ENCODE measurements at regions not wholly inside any gene's neighbourhood (a gene's known extent, or its start where the extent isn't known, plus 50 kb on each side); places are given as distances from the start of the nearest gene placed in this dataset.

DNA sequence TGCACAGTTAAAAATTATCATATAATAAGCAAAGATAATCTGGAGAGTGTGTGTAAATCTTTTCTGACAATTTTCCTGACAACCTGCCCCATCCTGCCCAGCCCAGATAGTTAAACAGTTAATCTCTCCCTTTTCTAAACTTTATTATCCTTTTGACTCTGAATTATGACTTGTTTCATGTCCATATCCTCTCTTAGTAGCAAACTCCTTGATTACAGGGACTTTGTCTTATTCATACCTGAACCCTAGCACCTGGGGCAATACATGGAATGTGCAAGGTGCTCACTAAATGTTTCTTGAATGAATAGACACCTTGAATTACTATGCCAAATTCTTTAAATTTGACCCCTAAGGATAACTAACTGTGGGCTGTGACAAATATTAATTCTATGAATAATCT lies 186.7 kb downstream of the FAM170A start:
- Histone ChIP-seq H3K36me3 (no peaks in the 10 kb centered on the region), H3K4me3 (no peak overlapping the region), H3K27ac (no peak overlapping the region), H3K27me3 (no peaks in the 10 kb centered on the region), H3K9me3 (no peaks in the 10 kb centered on the region), H3K4me1 (no peaks in the 10 kb centered on the region)
- TF ChIP-seq POLR2A (IDR thresholded peaks at IDR 0.05) (no peak), EP300 (IDR thresholded peaks at IDR 0.05) (no peak)
- TF ChIP-seq, protein P1, sequence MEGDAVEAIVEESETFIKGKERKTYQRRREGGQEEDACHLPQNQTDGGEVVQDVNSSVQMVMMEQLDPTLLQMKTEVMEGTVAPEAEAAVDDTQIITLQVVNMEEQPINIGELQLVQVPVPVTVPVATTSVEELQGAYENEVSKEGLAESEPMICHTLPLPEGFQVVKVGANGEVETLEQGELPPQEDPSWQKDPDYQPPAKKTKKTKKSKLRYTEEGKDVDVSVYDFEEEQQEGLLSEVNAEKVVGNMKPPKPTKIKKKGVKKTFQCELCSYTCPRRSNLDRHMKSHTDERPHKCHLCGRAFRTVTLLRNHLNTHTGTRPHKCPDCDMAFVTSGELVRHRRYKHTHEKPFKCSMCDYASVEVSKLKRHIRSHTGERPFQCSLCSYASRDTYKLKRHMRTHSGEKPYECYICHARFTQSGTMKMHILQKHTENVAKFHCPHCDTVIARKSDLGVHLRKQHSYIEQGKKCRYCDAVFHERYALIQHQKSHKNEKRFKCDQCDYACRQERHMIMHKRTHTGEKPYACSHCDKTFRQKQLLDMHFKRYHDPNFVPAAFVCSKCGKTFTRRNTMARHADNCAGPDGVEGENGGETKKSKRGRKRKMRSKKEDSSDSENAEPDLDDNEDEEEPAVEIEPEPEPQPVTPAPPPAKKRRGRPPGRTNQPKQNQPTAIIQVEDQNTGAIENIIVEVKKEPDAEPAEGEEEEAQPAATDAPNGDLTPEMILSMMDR (IDR thresholded peaks at IDR 0.05): no peak
- no peak for DNase-seq (ENCODE audit: low spot score in 2 of 2)

DNA sequence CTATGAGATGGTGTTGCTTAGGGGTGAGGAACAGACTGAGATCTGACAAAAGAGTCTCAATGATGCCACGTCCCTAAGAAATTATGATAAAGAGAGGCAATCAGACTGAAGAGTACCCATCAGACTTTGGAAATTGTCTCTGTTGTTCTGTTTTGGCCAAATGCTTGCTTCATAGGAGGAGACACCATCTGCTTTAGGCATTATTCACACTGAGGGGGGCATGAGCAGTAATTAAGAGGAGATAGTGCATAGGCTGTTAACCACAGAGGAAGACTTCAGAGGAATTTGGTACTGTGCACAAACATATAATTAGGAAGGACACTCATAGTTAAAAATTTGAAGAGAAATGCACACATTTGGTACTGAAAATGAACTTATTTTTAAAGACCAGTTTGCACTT lies 190.7 kb downstream of the FAM170A start:
- WGBS, 2 donors: 83 to 93% methylated on average over 1 of the region's 1 CpG
- TF ChIP-seq EP300 (IDR thresholded peaks at IDR 0.05) (no peak), POLR2A (IDR thresholded peaks at IDR 0.05) (no peak)
- TF ChIP-seq, protein P1 (IDR thresholded peaks at IDR 0.05): no peak
- Histone ChIP-seq H3K9me3 (no peaks in the 10 kb centered on the region), H3K4me3 (no peak overlapping the region), H3K27me3 (no peaks in the 10 kb centered on the region), H3K27ac (no peak overlapping the region), H3K36me3 (no peaks in the 10 kb centered on the region), H3K4me1 (no peaks in the 10 kb centered on the region)
- DNase-seq (ENCODE audit: low spot score in 2 of 2): no peak

DNA sequence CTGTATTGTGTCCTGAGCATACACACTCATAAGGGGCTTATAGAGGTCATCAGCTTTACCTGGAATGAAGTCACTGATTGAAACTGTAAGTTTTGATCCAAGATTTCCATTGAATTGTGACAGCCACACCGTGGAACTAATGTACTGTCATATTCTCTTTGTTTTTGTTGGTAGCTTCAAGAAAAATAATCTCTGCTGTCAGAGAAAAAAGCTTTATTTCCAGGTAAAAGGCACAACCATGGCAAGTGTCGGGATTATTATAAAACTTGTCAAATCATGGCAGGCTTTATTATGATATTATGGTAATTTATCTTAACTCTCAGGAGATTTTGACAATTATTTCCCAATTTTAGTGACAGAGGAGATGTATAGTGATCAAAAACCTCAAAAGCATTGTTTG lies 191.2 kb downstream of the FAM170A start:
- 82% methylated on average over 2 of the region's 2 CpGs for WGBS, 2 donors
- no peaks in the 10 kb centered on the region for H3K9me3 ChIP-seq
- no peak for DNase-seq (ENCODE audit: low spot score in 2 of 2)
- H3K27me3 ChIP-seq: no peaks in the 10 kb centered on the region
- H3K27ac ChIP-seq: no peak overlapping the region
- no peaks in the 10 kb centered on the region for H3K4me1 ChIP-seq
- TF ChIP-seq POLR2A (IDR thresholded peaks at IDR 0.05) (no peak), EP300 (IDR thresholded peaks at IDR 0.05) (no peak)
- TF ChIP-seq, protein P1 (IDR thresholded peaks at IDR 0.05): no peak
- H3K36me3 ChIP-seq: no peaks in the 10 kb centered on the region
- no peak overlapping the region for H3K4me3 ChIP-seq

DNA sequence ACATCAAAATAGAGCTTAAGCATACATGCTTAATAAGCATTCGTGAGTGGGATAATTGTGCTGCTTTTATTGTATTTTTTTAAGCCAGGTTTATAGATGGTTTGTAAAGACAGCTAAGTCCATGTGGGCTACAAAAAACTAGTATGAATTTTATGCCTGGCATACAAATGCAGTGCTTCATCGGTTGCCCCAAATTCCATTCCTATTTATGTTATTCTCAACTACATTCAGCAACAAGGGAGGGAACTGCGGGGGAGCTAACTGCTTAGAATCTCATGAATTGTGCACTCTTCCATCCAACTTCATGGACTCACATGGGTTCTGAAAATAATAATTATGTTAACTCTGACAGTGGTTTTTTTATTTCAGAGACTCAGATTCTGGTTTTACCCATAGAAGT lies 199.2 kb downstream of the FAM170A start:
- no peaks in the 10 kb centered on the region for H3K27me3 ChIP-seq
- 22 to 29% methylated on average over 3 of the region's 3 CpGs for WGBS, 2 donors

DNA sequence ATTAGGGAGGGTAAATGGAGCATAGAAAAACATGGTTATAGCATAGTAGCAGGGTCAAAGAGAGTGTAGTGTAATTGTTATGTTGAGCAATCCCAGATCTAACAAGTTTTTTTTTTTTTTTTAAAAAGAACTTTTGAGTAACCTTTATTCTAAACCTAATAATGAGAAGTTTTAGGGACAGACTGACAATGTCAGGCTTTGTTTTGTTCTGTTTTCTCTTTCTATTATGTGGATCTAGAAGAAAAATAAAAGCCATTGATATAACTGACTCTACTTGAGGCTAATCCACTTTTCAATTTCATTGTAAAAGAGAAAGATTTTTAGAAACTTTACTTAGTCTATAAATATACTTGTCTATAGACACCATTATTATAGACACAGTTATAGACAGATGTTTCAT lies 200.0 kb downstream of the FAM170A start:
- no peaks in the 10 kb centered on the region for H3K36me3 ChIP-seq
- DNase-seq (ENCODE audit: low spot score in 2 of 2): no peak
- no peaks in the 10 kb centered on the region for H3K9me3 ChIP-seq
- no peaks in the 10 kb centered on the region for H3K27me3 ChIP-seq
- H3K27ac ChIP-seq: peak overlapping the region in 1 of 4 donors; percentile 12
- H3K4me1 ChIP-seq: peaks cover 0 to 14% (median 6%) of the 10 kb centered on the region in 4 donors
- TF ChIP-seq, protein P1 (IDR thresholded peaks at IDR 0.05): no peak
- TF ChIP-seq POLR2A (IDR thresholded peaks at IDR 0.05): no peak
- TF ChIP-seq EP300 (IDR thresholded peaks at IDR 0.05): no peak
- H3K4me3 ChIP-seq: no peak overlapping the region

More for the DNA sequence above, 199.2 kb downstream of the FAM170A start:
- DNase-seq (ENCODE audit: low spot score in 2 of 2): no peak
- TF ChIP-seq, protein P1 (IDR thresholded peaks at IDR 0.05): no peak
- Histone ChIP-seq H3K27ac (no peak overlapping the region), H3K9me3 (no peaks in the 10 kb centered on the region), H3K4me1 (peaks cover 0 to 14% (median 6%) of the 10 kb centered on the region in 4 donors), H3K36me3 (no peaks in the 10 kb centered on the region), H3K4me3 (no peak overlapping the region)

All from tibial nerve (tissue), 4 donors.